SW 1271 (cell line): ENCODE measurements at regions not wholly inside any gene's neighbourhood (a gene's known extent, or its start where the extent isn't known, plus 50 kb on each side); places are given as distances from the start of the nearest gene placed in this dataset.
A peak's percentile ranks its signal among the peaks of the same experiment; 100 is the strongest.
"Not testable (repeated sequence)": the region's sequence is repeated elsewhere in the genome, so short reads cannot be mapped to it uniquely, and the experiment has no call there.

Source experiments
- DNase-seq, 2 experiments: peaks; one replicate each; lab custom pipeline; 2025; lab: John Stamatoyannopoulos, UW

DNA sequence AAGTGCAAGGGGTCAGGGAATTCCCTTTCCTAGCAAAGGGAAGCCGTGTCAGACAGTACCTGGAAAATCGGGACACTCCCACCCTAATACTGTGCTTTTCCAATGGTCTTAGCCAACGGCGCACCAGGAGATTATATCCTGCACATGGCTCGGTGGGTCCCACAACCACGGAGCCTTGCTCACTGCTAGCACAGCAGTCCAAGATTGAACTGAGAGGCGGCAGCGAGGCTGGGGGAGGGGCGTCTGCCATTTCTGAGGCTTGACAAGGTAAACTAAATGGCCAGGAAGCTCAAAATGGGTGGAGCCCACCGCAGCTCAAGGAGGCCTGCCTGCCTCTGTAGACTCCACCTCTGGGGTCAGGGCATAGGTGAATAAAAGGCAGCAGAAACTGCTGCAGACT is 76.5 kb upstream of the LINC00632 start:
- not testable (repeated sequence) for DNase-seq

DNA sequence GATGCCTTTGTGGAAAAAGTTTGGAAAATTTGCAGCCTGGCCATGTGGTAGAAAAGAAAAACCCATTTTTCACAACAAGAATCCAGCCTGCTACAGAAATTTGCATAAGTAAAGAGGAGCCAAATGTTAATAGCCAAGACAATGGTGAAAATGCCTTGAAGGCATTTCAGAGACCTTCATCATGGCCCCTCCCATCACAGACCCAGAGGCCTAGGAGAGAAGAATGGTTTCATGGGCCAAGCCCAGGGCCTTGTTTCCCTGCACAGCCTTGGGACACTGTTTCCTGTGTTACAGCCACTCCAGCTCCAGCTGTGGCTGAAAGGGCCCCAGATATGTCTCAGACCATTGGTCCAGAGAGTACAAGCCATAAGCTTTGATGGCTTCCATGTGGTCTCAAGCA is 101.4 kb upstream of the LINC00632 start:
- no peak for DNase-seq

DNA sequence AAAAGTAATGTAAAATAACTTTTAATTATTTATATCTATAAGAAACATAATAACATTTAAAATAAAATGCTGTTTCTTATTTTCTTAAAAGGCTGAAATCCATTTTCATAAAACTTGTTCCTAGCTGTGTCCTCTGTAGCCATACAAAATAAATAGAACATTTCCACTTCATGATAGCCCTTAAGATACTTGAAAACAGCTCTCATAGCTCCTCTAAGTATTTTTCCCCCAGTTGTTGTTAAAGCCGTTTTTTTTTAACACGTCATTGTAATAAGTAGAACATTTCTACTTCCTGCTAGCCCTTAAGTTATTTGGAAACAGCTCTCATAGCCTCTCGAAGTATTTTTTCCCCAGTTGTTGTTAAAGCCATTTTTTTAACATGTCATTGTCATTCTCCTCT is 97.3 kb upstream of the SOX3 start:
- DNase-seq, result no peak

DNA sequence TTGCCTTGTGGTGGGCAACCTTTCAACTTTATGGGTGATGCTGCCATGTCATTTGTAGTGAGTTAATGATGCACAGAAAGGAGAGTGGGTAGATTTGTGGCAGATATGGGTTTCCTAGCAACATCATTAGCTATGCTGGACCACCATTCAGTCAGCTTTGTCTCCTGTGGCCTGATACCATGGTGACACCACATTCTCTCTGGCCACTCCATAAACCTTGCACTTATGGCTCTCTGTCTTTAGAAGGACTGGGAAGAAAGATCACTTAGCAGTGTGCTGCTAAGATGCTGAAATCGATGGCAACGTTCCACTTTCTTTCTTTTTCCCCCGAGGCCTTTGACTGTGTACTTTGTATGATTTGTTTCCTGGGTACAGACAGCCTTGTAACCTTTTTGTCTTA is 95.0 kb upstream of the SOX3 start:
- no peak for DNase-seq

DNA sequence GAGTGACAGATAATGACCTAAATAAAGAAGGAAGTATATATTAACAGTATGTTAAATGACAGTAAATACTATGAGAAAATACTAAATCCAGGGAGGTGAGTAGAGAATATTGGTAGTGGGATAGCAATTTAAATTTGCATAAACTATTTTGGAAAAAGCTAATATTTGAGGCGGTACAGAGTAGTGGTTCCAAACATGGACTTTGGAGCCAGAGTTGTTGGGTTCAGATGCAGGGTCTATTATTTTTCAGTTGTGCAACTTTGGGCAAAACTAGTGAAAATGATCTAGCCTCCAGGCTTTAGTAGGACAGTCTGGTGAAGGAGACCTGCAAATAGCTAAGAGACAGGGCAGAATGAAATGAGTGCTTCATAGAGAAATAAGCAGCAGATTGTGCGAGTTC is 84.8 kb upstream of the SOX3 start:
- DNase-seq, result no peak

DNA sequence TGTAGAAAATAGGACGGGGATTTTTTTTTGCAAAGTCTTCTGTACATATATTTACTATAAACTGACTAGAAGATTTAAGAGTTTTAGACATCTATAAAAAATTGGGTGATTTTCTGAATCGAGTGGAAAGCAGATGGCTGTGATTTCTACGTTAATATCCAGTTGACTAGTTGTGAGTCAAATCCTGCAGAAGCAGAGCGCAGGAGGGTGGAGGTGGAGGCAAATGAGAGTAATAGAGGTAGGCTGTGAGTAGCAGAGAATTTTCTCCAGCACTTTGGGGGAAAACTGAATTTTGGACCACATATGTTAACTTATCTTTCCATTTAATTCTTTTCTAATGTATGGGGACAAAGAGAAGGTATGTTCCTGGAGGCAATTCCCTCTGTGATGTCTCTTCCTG is 82.1 kb upstream of the SOX3 start:
- DNase-seq, result no peak

DNA sequence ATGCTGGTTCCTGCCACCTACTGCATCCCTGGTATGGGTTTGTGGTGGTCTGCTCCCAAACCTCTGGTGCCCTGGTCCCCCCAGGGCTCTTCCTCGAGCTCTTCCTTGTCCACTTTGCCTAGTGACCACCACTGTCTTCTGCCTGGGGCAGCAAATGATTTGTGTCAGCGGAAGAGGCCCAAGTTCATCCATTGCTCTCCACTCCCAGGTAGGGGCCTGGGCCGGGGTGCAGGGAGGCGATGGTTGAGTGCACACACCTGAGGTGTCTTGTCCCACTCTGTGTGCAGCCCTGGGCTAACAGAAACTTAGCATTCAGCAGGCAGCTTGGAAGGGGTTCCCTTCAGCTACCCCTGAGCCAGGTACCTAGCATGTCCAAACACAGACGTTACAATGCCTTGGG is 75.6 kb upstream of the SOX3 start:
- no peak for DNase-seq

DNA sequence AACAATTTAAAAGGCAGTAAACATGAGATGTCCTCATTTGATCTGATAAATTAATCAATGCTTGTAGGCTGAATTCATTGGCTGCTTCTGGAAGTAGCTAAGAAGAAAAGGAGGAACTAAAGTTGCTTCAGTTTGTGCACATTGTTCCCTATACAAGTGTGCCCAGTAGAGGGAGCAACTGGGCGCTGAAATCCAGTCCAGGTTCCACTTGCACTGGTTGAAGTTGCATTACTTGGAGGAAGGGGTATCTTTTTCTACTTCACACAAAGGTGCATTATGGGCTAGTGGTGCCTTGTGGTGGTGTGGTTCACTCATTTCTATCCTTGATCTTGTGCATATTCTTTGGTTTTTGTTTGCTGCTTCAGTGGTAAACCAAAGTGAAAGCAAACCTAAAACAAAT is 67.9 kb upstream of the SOX3 start:
- DNase-seq, result peak in 1 of 2 experiments; percentile 48

DNA sequence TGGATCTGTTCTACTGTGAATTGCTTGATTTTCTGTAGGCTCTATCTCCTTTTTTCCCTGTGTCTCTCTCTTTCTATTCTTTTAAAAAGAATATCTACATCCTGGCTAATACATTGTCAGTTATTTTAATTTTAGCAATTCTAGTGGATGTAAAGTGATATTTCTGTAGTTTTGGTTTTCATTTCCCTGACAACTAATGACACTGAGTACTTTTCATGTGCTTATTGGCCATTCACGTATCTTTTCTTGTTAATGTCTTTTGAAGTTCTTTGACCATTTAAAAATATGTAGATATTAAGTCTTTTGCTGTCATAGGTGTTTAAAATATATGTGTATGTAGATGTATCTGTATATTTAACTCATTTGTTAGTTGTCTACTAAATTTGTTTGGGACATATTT is 59.0 kb upstream of the SOX3 start:
- DNase-seq, result no peak
